Mesothelial cell of epicardium (in vitro differentiated cells): ENCODE measurements at regions not wholly inside any gene's neighbourhood (a gene's known extent, or its start where the extent isn't known, plus 50 kb on each side); places are given as distances from the start of the nearest gene placed in this dataset.
"Not testable (repeated sequence)": the region's sequence is repeated elsewhere in the genome, so short reads cannot be mapped to it uniquely, and the experiment has no call there.

ENCODE experiments used
- DNase-seq, 2 experiments: peaks; one replicate each; pipeline ENCODE4 v3.0.0; 2021; ENCODE audit warnings: low spot score in 2 of 2; ENCODE audit not compliant: unreplicated experiment in 2 of 2
- H3K27ac Mint-ChIP-seq: 2 replicates; pipeline ENCODE4 v1.8.0; 2021; ENCODE audit warnings: mixed read lengths
- H3K27me3 Mint-ChIP-seq: 2 replicates; pipeline ENCODE4 v1.8.0; 2021; ENCODE audit warnings: low read depth, mixed read lengths
- H3K36me3 Mint-ChIP-seq: 2 replicates; pipeline ENCODE4 v1.8.0; 2021; ENCODE audit warnings: mixed read lengths
- H3K4me1 Mint-ChIP-seq: 2 replicates; pipeline ENCODE4 v1.8.0; 2021; ENCODE audit warnings: mixed read lengths
- H3K4me3 Mint-ChIP-seq: 2 replicates; pipeline ENCODE4 v1.8.0; 2021; ENCODE audit warnings: mild to moderate bottlenecking, moderate library complexity, mixed read lengths
- H3K9me3 Mint-ChIP-seq: 2 replicates; pipeline ENCODE4 v1.8.0; 2021; ENCODE audit warnings: mixed read lengths
- TF ChIP-seq, protein P1 (sequence below): fragments of 200-600 bp; sonication (generic); IDR thresholded peaks from one replicate; pipeline ENCODE4 v1.5.0; 2021; ENCODE audit warnings: antibody characterized with exemption; ENCODE audit not compliant: unreplicated experiment

DNA sequence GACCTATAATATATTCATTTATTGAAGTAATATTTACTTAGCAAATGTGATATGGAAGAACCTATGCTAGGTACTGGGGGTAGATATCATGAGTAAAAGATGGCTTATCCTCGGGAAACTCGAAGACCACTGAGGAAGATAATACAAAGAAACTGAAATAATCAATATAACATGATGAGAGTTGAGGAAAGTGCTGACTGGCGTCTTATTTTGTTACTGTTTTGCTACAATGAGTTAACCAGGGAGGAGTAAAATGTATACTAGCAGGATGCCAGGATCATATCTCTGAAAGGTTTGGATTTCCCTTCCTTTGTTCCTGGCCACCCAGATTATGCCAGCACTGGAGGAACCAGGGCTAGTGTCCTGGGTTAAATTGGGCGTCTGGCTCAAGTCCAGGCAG, 111.7 kb upstream of the SPATS2L start:
- no peak for DNase-seq
- Mint-ChIP-seq H3K4me3 (no peak overlapping the region), H3K27ac (no peak overlapping the region), H3K4me1 (peaks cover 3% of the 10 kb centered on the region), H3K9me3 (peaks cover 7% of the 10 kb centered on the region), H3K36me3 (no peaks in the 10 kb centered on the region), H3K27me3 (no peaks in the 10 kb centered on the region)
- TF ChIP-seq, protein P1, sequence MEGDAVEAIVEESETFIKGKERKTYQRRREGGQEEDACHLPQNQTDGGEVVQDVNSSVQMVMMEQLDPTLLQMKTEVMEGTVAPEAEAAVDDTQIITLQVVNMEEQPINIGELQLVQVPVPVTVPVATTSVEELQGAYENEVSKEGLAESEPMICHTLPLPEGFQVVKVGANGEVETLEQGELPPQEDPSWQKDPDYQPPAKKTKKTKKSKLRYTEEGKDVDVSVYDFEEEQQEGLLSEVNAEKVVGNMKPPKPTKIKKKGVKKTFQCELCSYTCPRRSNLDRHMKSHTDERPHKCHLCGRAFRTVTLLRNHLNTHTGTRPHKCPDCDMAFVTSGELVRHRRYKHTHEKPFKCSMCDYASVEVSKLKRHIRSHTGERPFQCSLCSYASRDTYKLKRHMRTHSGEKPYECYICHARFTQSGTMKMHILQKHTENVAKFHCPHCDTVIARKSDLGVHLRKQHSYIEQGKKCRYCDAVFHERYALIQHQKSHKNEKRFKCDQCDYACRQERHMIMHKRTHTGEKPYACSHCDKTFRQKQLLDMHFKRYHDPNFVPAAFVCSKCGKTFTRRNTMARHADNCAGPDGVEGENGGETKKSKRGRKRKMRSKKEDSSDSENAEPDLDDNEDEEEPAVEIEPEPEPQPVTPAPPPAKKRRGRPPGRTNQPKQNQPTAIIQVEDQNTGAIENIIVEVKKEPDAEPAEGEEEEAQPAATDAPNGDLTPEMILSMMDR, result no peak

DNA sequence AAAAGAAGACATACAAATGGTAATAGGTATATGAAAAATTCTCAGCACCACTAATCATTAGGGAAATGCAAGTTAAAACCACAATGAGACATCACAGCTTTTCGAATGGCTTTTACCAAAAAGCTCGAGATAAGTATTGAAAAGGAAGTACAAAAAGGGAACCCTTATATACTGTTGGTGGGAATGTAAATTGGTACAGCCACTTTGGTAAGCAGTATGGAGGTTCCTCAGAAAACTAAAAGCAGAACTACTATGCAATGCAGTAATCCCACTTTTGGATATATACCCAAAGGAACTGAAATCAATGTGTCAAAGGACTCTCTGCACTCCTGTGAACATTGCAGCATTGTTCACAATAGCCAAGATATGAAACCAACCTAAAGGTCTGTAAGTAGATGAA, 107.5 kb upstream of the SPATS2L start:
- TF ChIP-seq, protein P1, result no peak
- no peaks in the 10 kb centered on the region for H3K27me3 Mint-ChIP-seq
- peaks cover 3% of the 10 kb centered on the region for H3K4me1 Mint-ChIP-seq
- DNase-seq, result no peak
- no peak overlapping the region for H3K4me3 Mint-ChIP-seq
- peaks cover 3% of the 10 kb centered on the region for H3K9me3 Mint-ChIP-seq
- H3K36me3 Mint-ChIP-seq, result no peaks in the 10 kb centered on the region
- H3K27ac Mint-ChIP-seq, result no peak overlapping the region

DNA sequence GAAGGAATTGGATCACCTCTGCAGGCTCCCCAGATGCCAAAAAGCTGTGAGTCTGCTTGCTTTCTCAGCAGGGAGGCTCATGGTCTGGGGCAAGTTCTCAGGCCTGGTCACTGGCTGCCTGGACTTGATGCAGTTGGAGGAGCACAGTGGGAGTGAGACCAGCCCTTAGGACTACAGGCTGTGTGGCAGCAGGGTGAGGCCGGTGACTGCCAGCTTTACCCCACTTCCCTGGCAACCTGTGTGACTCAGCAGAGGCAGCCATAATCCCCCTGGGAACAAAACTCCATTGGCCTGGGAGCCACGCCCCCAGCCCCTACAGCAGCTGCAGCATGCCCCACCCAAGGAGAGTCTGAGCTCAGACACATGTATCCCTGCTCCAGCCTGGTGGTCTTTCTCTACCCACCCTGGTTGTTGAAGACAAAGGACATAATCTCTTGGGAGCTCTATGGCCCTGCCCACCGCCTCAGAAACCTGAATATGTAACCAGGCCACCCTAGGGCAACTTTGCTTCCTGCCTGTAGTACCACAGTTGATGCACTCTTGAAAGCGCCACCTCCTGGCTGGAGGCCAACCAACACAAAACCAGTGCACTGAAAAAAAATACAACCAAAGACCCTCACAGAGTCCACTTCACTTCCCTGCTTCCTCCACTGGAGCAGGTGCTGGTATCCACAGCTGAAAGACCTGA, 106.8 kb upstream of the SPATS2L start:
- peaks cover 3% of the 10 kb centered on the region for H3K9me3 Mint-ChIP-seq
- no peak overlapping the region for H3K27ac Mint-ChIP-seq
- TF ChIP-seq, protein P1, result no peak
- H3K27me3 Mint-ChIP-seq, result no peaks in the 10 kb centered on the region
- no peak overlapping the region for H3K4me3 Mint-ChIP-seq
- no peak for DNase-seq
- H3K36me3 Mint-ChIP-seq, result no peaks in the 10 kb centered on the region
- H3K4me1 Mint-ChIP-seq, result no peaks in the 10 kb centered on the region

DNA sequence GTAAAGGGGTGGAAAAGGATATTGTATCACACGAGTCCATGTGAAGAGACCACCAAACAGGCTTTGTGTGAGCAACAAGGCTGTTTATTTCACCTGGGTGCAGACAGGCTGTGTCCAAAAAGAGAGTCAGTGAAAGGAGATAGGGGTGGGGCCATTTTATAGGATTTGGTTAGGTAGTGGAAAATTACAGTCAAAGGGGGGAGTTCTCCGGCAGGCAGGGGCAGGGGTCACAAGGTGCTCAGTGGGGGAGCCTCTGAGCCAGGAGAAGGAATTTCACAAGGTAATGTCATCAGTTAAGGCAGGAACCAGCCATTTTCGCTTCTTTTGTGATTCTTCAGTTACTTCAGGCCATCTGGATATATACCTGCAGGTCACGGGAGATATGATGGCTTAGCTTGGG, 104.7 kb upstream of the SPATS2L start:
- not testable (repeated sequence) for H3K36me3 Mint-ChIP-seq, H3K4me1 Mint-ChIP-seq, H3K4me3 Mint-ChIP-seq, DNase-seq, H3K27ac Mint-ChIP-seq, H3K9me3 Mint-ChIP-seq, H3K27me3 Mint-ChIP-seq

DNA sequence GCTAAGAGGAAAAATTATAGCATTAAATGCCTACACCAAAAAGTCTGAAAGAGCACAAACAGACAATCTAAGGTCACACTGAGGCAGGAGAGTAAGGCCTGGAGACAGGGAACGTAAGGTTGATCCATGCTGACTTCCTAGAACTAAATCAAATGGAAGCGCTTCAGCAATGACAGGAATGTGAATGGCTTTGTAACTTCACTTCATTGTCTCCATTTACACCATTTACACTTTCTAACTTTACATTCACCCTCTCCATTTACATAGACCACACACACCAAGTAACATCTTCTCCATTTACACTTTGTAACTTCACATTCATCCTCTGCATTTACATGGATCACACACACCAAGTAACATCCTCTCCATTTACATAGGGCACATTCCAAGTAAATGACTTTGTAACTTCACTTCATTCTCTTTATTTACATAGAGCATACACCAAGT, 103.1 kb upstream of the SPATS2L start:
- Mint-ChIP-seq H3K27ac (no peak overlapping the region), H3K4me3 (no peak overlapping the region), H3K36me3 (peaks cover 4% of the 10 kb centered on the region), H3K27me3 (no peaks in the 10 kb centered on the region), H3K4me1 (no peaks in the 10 kb centered on the region), H3K9me3 (peaks cover 9% of the 10 kb centered on the region)
- no peak for DNase-seq
- TF ChIP-seq, protein P1, result no peak

DNA sequence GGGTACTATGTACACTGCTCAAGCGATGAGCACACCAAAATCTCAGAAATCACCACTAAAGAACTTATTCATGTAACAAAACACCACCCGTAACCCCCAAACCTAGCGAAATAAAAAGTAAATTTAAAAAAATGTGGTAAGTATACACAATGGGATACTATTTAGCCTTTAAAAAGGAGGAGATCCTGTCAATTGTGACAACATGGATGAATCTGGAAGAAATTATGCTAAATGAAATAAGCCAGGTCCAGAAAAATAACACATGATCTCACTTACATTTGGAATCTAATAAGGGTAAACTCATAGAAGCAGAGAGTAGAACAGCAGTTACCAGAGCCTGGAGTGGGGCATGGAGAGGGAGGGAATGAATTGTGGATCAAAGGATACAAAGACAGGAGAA, 98.5 kb upstream of the SPATS2L start:
- H3K4me1 Mint-ChIP-seq, result no peaks in the 10 kb centered on the region
- TF ChIP-seq, protein P1, result no peak
- DNase-seq, result no peak
- H3K36me3 Mint-ChIP-seq, result peaks cover 4% of the 10 kb centered on the region
- H3K9me3 Mint-ChIP-seq, result peaks cover 6% of the 10 kb centered on the region
- no peaks in the 10 kb centered on the region for H3K27me3 Mint-ChIP-seq
- H3K27ac Mint-ChIP-seq, result no peak overlapping the region
- H3K4me3 Mint-ChIP-seq, result no peak overlapping the region
